Subcutaneous abdominal adipose tissue (tissue), 5 donors: ENCODE measurements at regions not wholly inside any gene's neighbourhood (a gene's known extent, or its start where the extent isn't known, plus 50 kb on each side); places are given as distances from the start of the nearest gene placed in this dataset.

Experiments used
- H3K27ac ChIP-seq: one replicate; pipeline ENCODE4 v1.7.0; 2013; ENCODE audit warnings: low read depth, mild to moderate bottlenecking, inconsistent platforms, low read length, moderate library complexity
- H3K27me3 ChIP-seq, 5 donors: one replicate each; pipeline ENCODE4 v1.7.0; 2013; ENCODE audit warnings: low read length in 5 of 5, inconsistent platforms in 1 of 5; ENCODE audit not compliant: control insufficient read depth in 5 of 5, insufficient read depth in 4 of 5
- H3K36me3 ChIP-seq, 5 donors: one replicate each; pipeline ENCODE4 v1.7.0; 2013; ENCODE audit warnings: low read length in 5 of 5; ENCODE audit not compliant: control insufficient read depth in 5 of 5, insufficient read depth in 5 of 5
- H3K4me1 ChIP-seq, 5 donors: one replicate each; pipeline ENCODE4 v1.7.0; 2013; ENCODE audit warnings: low read length in 5 of 5, mild to moderate bottlenecking in 3 of 5, moderate library complexity in 1 of 5; ENCODE audit not compliant: control insufficient read depth in 5 of 5, insufficient read depth in 5 of 5
- H3K4me3 ChIP-seq, 5 donors: one replicate each; pipeline ENCODE4 v1.7.0; 2013; ENCODE audit warnings: low read length in 5 of 5, low read depth in 1 of 5
- H3K9ac ChIP-seq, 5 donors: one replicate each; pipeline ENCODE4 v1.7.0; 2013; ENCODE audit warnings: low read length in 5 of 5, mild to moderate bottlenecking in 4 of 5, moderate library complexity in 3 of 5
- H3K9me3 ChIP-seq, 5 donors: one replicate each; pipeline ENCODE4 v1.7.0; 2013; ENCODE audit warnings: low read length in 5 of 5; ENCODE audit not compliant: control insufficient read depth in 5 of 5
- donor health status: healthy.
- donor health status: healthy.
- donor health status: healthy.
- donor health status: healthy.
- donor health status: healthy.

- H3K27ac ChIP-seq: no peak overlapping the region
- H3K9me3 ChIP-seq: no peaks in the 10 kb centered on the region
- H3K9ac ChIP-seq: no peak overlapping the region
- no peaks in the 10 kb centered on the region for H3K27me3 ChIP-seq
- H3K36me3 ChIP-seq: no peaks in the 10 kb centered on the region
- H3K4me1 ChIP-seq: peaks cover 0 to 4% (median 0%) of the 10 kb centered on the region in 5 donors
- H3K4me3 ChIP-seq: no peak overlapping the region
These were observed 79.5 kb upstream of the HIVEP3 start for GRCh38 chr1:41998250-41998649.

GRCh38 chr1:41997153-41997552, 78.4 kb upstream of the HIVEP3 start:
- no peaks in the 10 kb centered on the region for H3K36me3 ChIP-seq
- no peak overlapping the region for H3K4me3 ChIP-seq
- peaks cover 0 to 3% (median 0%) of the 10 kb centered on the region in 5 donors for H3K4me1 ChIP-seq
- no peaks in the 10 kb centered on the region for H3K27me3 ChIP-seq
- no peak overlapping the region for H3K27ac ChIP-seq
- no peaks in the 10 kb centered on the region for H3K9me3 ChIP-seq
- no peak overlapping the region for H3K9ac ChIP-seq

GRCh38 chr1:41995441-41996130, 76.9 kb upstream of the HIVEP3 start:
- no peak overlapping the region for H3K9ac ChIP-seq
- no peaks in the 10 kb centered on the region for H3K27me3 ChIP-seq
- no peak overlapping the region for H3K4me3 ChIP-seq
- H3K27ac ChIP-seq: no peak overlapping the region
- H3K9me3 ChIP-seq: no peaks in the 10 kb centered on the region
- H3K36me3 ChIP-seq: no peaks in the 10 kb centered on the region
- peaks cover 0 to 3% (median 0%) of the 10 kb centered on the region in 5 donors for H3K4me1 ChIP-seq

- Histone ChIP-seq H3K4me3 (no peak overlapping the region), H3K27me3 (no peaks in the 10 kb centered on the region), H3K4me1 (peaks cover 0 to 3% (median 0%) of the 10 kb centered on the region in 5 donors), H3K9me3 (no peaks in the 10 kb centered on the region), H3K9ac (no peak overlapping the region), H3K36me3 (no peaks in the 10 kb centered on the region), H3K27ac (no peak overlapping the region)
These were observed 75.6 kb upstream of the HIVEP3 start for GRCh38 chr1:41994195-41994894.

GRCh38 chr1:41983451-41983850, 64.7 kb upstream of the HIVEP3 start:
- no peaks in the 10 kb centered on the region for H3K9me3 ChIP-seq
- H3K4me3 ChIP-seq: no peak overlapping the region
- no peaks in the 10 kb centered on the region for H3K36me3 ChIP-seq
- no peak overlapping the region for H3K9ac ChIP-seq
- H3K4me1 ChIP-seq: peaks cover 0 to 19% (median 11%) of the 10 kb centered on the region in 5 donors
- no peak overlapping the region for H3K27ac ChIP-seq
- no peaks in the 10 kb centered on the region for H3K27me3 ChIP-seq

- Histone ChIP-seq H3K4me3 (no peak overlapping the region), H3K36me3 (no peaks in the 10 kb centered on the region), H3K27ac (no peak overlapping the region), H3K4me1 (peaks cover 0 to 19% (median 11%) of the 10 kb centered on the region in 5 donors), H3K9ac (no peak overlapping the region), H3K27me3 (no peaks in the 10 kb centered on the region), H3K9me3 (no peaks in the 10 kb centered on the region)
These were observed 63.1 kb upstream of the HIVEP3 start for GRCh38 chr1:41981796-41982195.

- Histone ChIP-seq H3K4me1 (peaks cover 0 to 19% (median 11%) of the 10 kb centered on the region in 5 donors), H3K27ac (no peak overlapping the region), H3K36me3 (no peaks in the 10 kb centered on the region), H3K27me3 (no peaks in the 10 kb centered on the region), H3K4me3 (peak overlapping the region in 1 of 5 donors; percentile 10), H3K9ac (peak overlapping the region in 1 of 5 donors; percentile 20), H3K9me3 (no peaks in the 10 kb centered on the region)
These were observed 62.3 kb upstream of the HIVEP3 start for GRCh38 chr1:41980827-41981653.

GRCh38 chr1:41978986-41979385, 60.3 kb upstream of the HIVEP3 start:
- Histone ChIP-seq H3K27me3 (no peaks in the 10 kb centered on the region), H3K36me3 (no peaks in the 10 kb centered on the region), H3K4me1 (peaks cover 0 to 19% (median 11%) of the 10 kb centered on the region in 5 donors), H3K9me3 (no peaks in the 10 kb centered on the region), H3K4me3 (no peak overlapping the region), H3K27ac (no peak overlapping the region), H3K9ac (no peak overlapping the region)

- Histone ChIP-seq H3K4me3 (no peak overlapping the region), H3K36me3 (no peaks in the 10 kb centered on the region), H3K4me1 (peaks cover 0 to 19% (median 11%) of the 10 kb centered on the region in 5 donors)
These were observed 58.6 kb upstream of the HIVEP3 start for GRCh38 chr1:41977326-41977725.

GRCh38 chr1:41976671-41977070, 57.9 kb upstream of the HIVEP3 start:
- Histone ChIP-seq H3K36me3 (no peaks in the 10 kb centered on the region), H3K4me3 (no peak overlapping the region), H3K9me3 (no peaks in the 10 kb centered on the region), H3K4me1 (peaks cover 0 to 19% (median 11%) of the 10 kb centered on the region in 5 donors), H3K27me3 (no peaks in the 10 kb centered on the region), H3K9ac (no peak overlapping the region), H3K27ac (no peak overlapping the region)

More at GRCh38 chr1:41977326-41977725, 58.6 kb upstream of the HIVEP3 start:
- Histone ChIP-seq H3K27ac (no peak overlapping the region), H3K9ac (no peak overlapping the region), H3K9me3 (no peaks in the 10 kb centered on the region), H3K27me3 (no peaks in the 10 kb centered on the region)
